H1 (cell line): ENCODE measurements at regions not wholly inside any gene's neighbourhood (a gene's known extent, or its start where the extent isn't known, plus 50 kb on each side); places are given as distances from the start of the nearest gene placed in this dataset.
A peak's percentile ranks its signal among the peaks of the same experiment; 100 is the strongest.

ENCODE experiments used
- CTCF ChIA-PET: fragments of 300-600 bp; sonication (Branson Sonifier 250); formaldehyde crosslinking; loops from one replicate; lab custom pipeline; 2021; ENCODE audit not compliant: partially characterized antibody; lab: Charles Lee
- POLR2A ChIA-PET: fragments of 300-600 bp; sonication (Branson Sonifier 250); formaldehyde crosslinking; loops from one replicate; lab custom pipeline; 2021; ENCODE audit warnings: inconsistent platforms; ENCODE audit not compliant: partially characterized antibody; lab: Charles Lee
- DNase-seq, 2 experiments: peaks; one replicate each; pipeline versions ENCODE4 v3.0.0 to v3.0.0-alpha.2; 2010 to 2022; ENCODE audit warnings: low spot score in 2 of 2, low read depth in 1 of 2, mixed read lengths in 1 of 2
- FAIRE-seq: peaks from 2 replicates; lab custom pipeline; 2011; peaks lifted over from hg19 to GRCh38; lab: Jason Lieb, UNC
- H2AFZ ChIP-seq: 2 replicates; pipeline ENCODE4 v1.8.1; 2012; ENCODE audit warnings: low read length, inconsistent platforms
- H2AK5ac ChIP-seq: 2 replicates; pipeline ENCODE4 v1.6.1; 2013; ENCODE audit warnings: low read depth, low read length
- H2BK120ac ChIP-seq: replicated peaks from 2 replicates; pipeline ENCODE3; 2013; ENCODE audit warnings: low read depth, low read length, inconsistent platforms
- H2BK12ac ChIP-seq: 2 replicates; pipeline ENCODE4 v1.6.1; 2013; ENCODE audit warnings: low read depth, low read length
- H2BK15ac ChIP-seq: 2 replicates; pipeline ENCODE4 v1.6.1; 2013; ENCODE audit warnings: low read length
- H2BK20ac ChIP-seq: 2 replicates; pipeline ENCODE4 v1.6.1; 2013; ENCODE audit warnings: low read length
- H2BK5ac ChIP-seq: 2 replicates; pipeline ENCODE4 v1.6.1; 2013; ENCODE audit warnings: low read depth, low read length
- H3K14ac ChIP-seq: 2 replicates; pipeline ENCODE4 v1.6.1; 2013; ENCODE audit warnings: inconsistent platforms; ENCODE audit not compliant: insufficient read length
- H3K18ac ChIP-seq: 2 replicates; pipeline ENCODE4 v1.6.1; 2013; ENCODE audit warnings: low read length; ENCODE audit errors: extremely low read depth
- H3K23ac ChIP-seq: 2 replicates; pipeline ENCODE4 v1.6.1; 2013; ENCODE audit warnings: inconsistent platforms; ENCODE audit not compliant: insufficient read length
- H3K23me2 ChIP-seq: 2 replicates; pipeline ENCODE4 v1.6.1; 2013; ENCODE audit warnings: low read depth, low read length
- H3K27ac ChIP-seq: 2 replicates; pipeline ENCODE4 v1.6.1; 2011; ENCODE audit warnings: low read depth, low read length, inconsistent platforms
- H3K27me3 ChIP-seq, 4 experiments: replicated peaks in 1 of 4; 1 replicate in 1 of 4; 2 replicates in 3 of 4; pipeline versions ENCODE4 v1.6.1 to v1.8.1; 2011 to 2013; ENCODE audit warnings: low read length in 3 of 4, mild to moderate bottlenecking in 3 of 4, inconsistent platforms in 2 of 4, mixed read lengths in 2 of 4, moderate library complexity in 1 of 4; ENCODE audit not compliant: control insufficient read depth in 3 of 4, insufficient read depth in 3 of 4; ENCODE audit errors: extremely low read depth in 1 of 4
- H3K36me3 ChIP-seq, 4 experiments: 2 replicates each; pipeline versions ENCODE4 v1.6.1 to v1.8.1; 2011 to 2013; ENCODE audit warnings: mild to moderate bottlenecking in 4 of 4, low read length in 3 of 4, moderate library complexity in 2 of 4, control low read depth in 1 of 4, inconsistent platforms in 1 of 4; ENCODE audit not compliant: insufficient read depth in 4 of 4, control insufficient read depth in 2 of 4
- H3K4ac ChIP-seq: replicated peaks from 2 replicates; pipeline ENCODE3; 2013; ENCODE audit warnings: low read length, low read depth, mixed read lengths, inconsistent platforms; ENCODE audit not compliant: insufficient read length
- H3K4me1 ChIP-seq, 4 experiments: replicated peaks in 1 of 4; 1 replicate in 1 of 4; 2 replicates in 3 of 4; pipeline versions ENCODE4 v1.6.1 to v1.8.1; 2011 to 2013; ENCODE audit warnings: low read length in 3 of 4, inconsistent platforms in 2 of 4, mixed read lengths in 1 of 4; ENCODE audit not compliant: insufficient read depth in 4 of 4, control insufficient read depth in 3 of 4
- H3K4me2 ChIP-seq, 2 experiments: 2 replicates each; pipeline versions ENCODE4 v1.6.1 to v1.8.1; 2011 to 2013; ENCODE audit warnings: low read depth in 2 of 2, low read length in 2 of 2, control low read depth in 1 of 2, inconsistent platforms in 1 of 2, mild to moderate bottlenecking in 1 of 2; ENCODE audit not compliant: insufficient read depth in 1 of 2
- H3K4me3 ChIP-seq, 4 experiments: fragments of 200-600, 300-600 bp in 1 of 4; sonication (generic), shearing (Covaris generic), sonication (Bioruptor Twin) in 1 of 4; 2 replicates each; pipeline versions ENCODE4 v1.5.1 to v1.8.1; 2011 to 2016; ENCODE audit warnings: low read length in 4 of 4, low read depth in 3 of 4, control low read depth in 2 of 4, inconsistent platforms in 2 of 4, mild to moderate bottlenecking in 2 of 4, mixed read lengths in 1 of 4, moderate library complexity in 1 of 4; ENCODE audit not compliant: insufficient read depth in 2 of 4; ENCODE audit errors: extremely low read depth in 1 of 4
- H3K56ac ChIP-seq: replicated peaks from 2 replicates; pipeline ENCODE3; 2013; ENCODE audit warnings: low read depth, mild to moderate bottlenecking, mixed read lengths, low read length, inconsistent platforms; ENCODE audit not compliant: insufficient read length
- H3K79me1 ChIP-seq: 2 replicates; pipeline ENCODE4 v1.6.1; 2013; ENCODE audit warnings: low read depth, low read length, control low read depth
- H3K79me2 ChIP-seq, 2 experiments: 2 replicates each; pipeline versions ENCODE4 v1.6.1 to v1.8.1; 2012 to 2013; ENCODE audit warnings: low read length in 2 of 2, mild to moderate bottlenecking in 2 of 2, inconsistent platforms in 1 of 2; ENCODE audit not compliant: insufficient read depth in 2 of 2, control insufficient read depth in 1 of 2
- H3K9ac ChIP-seq, 4 experiments: replicated peaks in 1 of 4; 1 replicate in 1 of 4; 2 replicates in 3 of 4; pipeline versions ENCODE4 v1.6.1 to v1.8.1; 2011 to 2013; ENCODE audit warnings: low read depth in 3 of 4, low read length in 3 of 4, control low read depth in 2 of 4, mild to moderate bottlenecking in 2 of 4, moderate library complexity in 2 of 4, inconsistent platforms in 1 of 4; ENCODE audit errors: extremely low read depth in 1 of 4
- H3K9me3 ChIP-seq, 2 experiments: 2 replicates each; pipeline versions ENCODE4 v1.6.1 to v1.8.1; 2012 to 2013; ENCODE audit warnings: mild to moderate bottlenecking in 2 of 2, moderate library complexity in 2 of 2, control low read depth in 1 of 2, inconsistent platforms in 1 of 2, low read depth in 1 of 2, low read length in 1 of 2, mixed read lengths in 1 of 2; ENCODE audit not compliant: insufficient read depth in 2 of 2
- H4K20me1 ChIP-seq, 2 experiments: replicated peaks in 1 of 2; 2 replicates each; pipeline versions ENCODE3 to v1.8.1; 2011 to 2013; ENCODE audit warnings: inconsistent platforms in 2 of 2, low read length in 2 of 2, mild to moderate bottlenecking in 1 of 2; ENCODE audit not compliant: insufficient read depth in 2 of 2, control insufficient read depth in 1 of 2
- H4K5ac ChIP-seq: 2 replicates; pipeline ENCODE4 v1.6.1; 2013; ENCODE audit warnings: low read length, low read depth, mixed read lengths, inconsistent platforms; ENCODE audit not compliant: insufficient read length
- H4K8ac ChIP-seq: 2 replicates; pipeline ENCODE4 v1.8.0; 2013; ENCODE audit warnings: mild to moderate bottlenecking, moderate library complexity, low read length, inconsistent platforms; ENCODE audit not compliant: insufficient read depth; ENCODE audit errors: extremely low read depth
- H4K91ac ChIP-seq: replicated peaks from 2 replicates; pipeline ENCODE3; 2013; ENCODE audit warnings: low read length, mixed read lengths, inconsistent platforms; ENCODE audit not compliant: insufficient read length
- CTCF ChIP-seq, 3 experiments: IDR thresholded peaks; 1 replicate in 2 of 3; 2 replicates in 1 of 3; pipeline versions ENCODE4 v1.5.1 to v1.6.1; 2011; ENCODE audit warnings: low read length in 3 of 3, mild to moderate bottlenecking in 3 of 3, inconsistent platforms in 2 of 3, low read depth in 1 of 3, moderate library complexity in 1 of 3; ENCODE audit not compliant: insufficient read depth in 1 of 3; ENCODE audit errors: control extremely low read depth in 1 of 3
- EP300 ChIP-seq, 2 experiments: IDR thresholded peaks; 1 replicate in 1 of 2; 2 replicates in 1 of 2; pipeline ENCODE4 v1.6.1; 2011 to 2012; ENCODE audit warnings: low read depth in 2 of 2, low read length in 2 of 2, mild to moderate bottlenecking in 2 of 2, borderline replicate concordance in 1 of 2, inconsistent platforms in 1 of 2, moderate library complexity in 1 of 2
- GTF2F1 ChIP-seq: IDR thresholded peaks from 2 replicates; pipeline ENCODE4 v1.6.1; 2012; ENCODE audit warnings: low read depth, low read length, improper control_type of control experiment, borderline replicate concordance
- KDM4A ChIP-seq: IDR thresholded peaks from one replicate; pipeline ENCODE4 v1.7.1; 2012; ENCODE audit warnings: low read depth, mild to moderate bottlenecking, moderate library complexity, low read length, inconsistent platforms; ENCODE audit not compliant: severe bottlenecking
- MAFK ChIP-seq: IDR thresholded peaks from 2 replicates; pipeline ENCODE4 v1.6.1; 2012; ENCODE audit warnings: low read depth, mild to moderate bottlenecking, improper control_type of control experiment, low read length
- RAD21 ChIP-seq, 2 experiments: IDR thresholded peaks in 1 of 2; conservative IDR thresholded peaks in 1 of 2; 2 replicates each; pipeline ENCODE4 v1.6.1; 2011; ENCODE audit warnings: low read depth in 2 of 2, low read length in 2 of 2, improper control_type of control experiment in 1 of 2, inconsistent platforms in 1 of 2, mild to moderate bottlenecking in 1 of 2, moderate library complexity in 1 of 2
- SIX5 ChIP-seq: IDR thresholded peaks from 2 replicates; pipeline ENCODE4 v1.6.1; 2011; ENCODE audit warnings: mild to moderate bottlenecking, low read depth, low read length
- WGBS, 2 experiments: shearing (Covaris generic) in 1 of 2; methylation state at CpG; one replicate each; pipeline versions ENCODE4 v1.1.6 to v1.1.7; 2013 to 2015; ENCODE audit warnings: low lambda C conversion rate in 2 of 2, mixed read lengths in 2 of 2, inconsistent platforms in 1 of 2, low coverage in 1 of 2, missing lambda C conversion rate in 1 of 2; ENCODE audit not compliant: insufficient replicate concordance in 2 of 2, insufficient coverage in 1 of 2, insufficient read length in 1 of 2; ENCODE audit errors: extremely low coverage in 1 of 2, missing lambda C conversion rate in 1 of 2; 5-methylcytosine and 5-hydroxymethylcytosine counted together

GRCh38 chr12:58247633-58248032 is 306.3 kb downstream of the ATP23 start:
- no peak for TF ChIP-seq EP300 (IDR thresholded peaks at IDR 0.05; ENCODE audit: borderline replicate concordance in 1 of 2, low read depth in 2 of 2, low read length in 2 of 2)
- no peak for TF ChIP-seq SIX5
- peak in 2 of 3 experiments; percentile 37 to 42; a peak in 3 of 4 replicates for TF ChIP-seq CTCF (IDR thresholded peaks at IDR 0.05; ENCODE audit: control extremely low read depth in 1 of 3, insufficient read depth in 1 of 3, low read depth in 1 of 3, low read length in 3 of 3)
- TF ChIP-seq RAD21 (IDR thresholded peaks at IDR 0.05 in 1 of 2, conservative IDR thresholded peaks at IDR 0.05 in 1 of 2; ENCODE audit: low read depth in 2 of 2, low read length in 2 of 2) = peak; percentile 42 to 54; a peak in 3 of 4 replicates
- no peak for TF ChIP-seq MAFK
- no peak for TF ChIP-seq KDM4A
- no peak for TF ChIP-seq GTF2F1
- H2BK12ac ChIP-seq = no peak overlapping the region
- DNase-seq = peak in 1 of 2 experiments; percentile 7
- no peak for FAIRE-seq
- no peaks in the 10 kb centered on the region; a peak in 2 of 7 replicates for H3K4me1 ChIP-seq
- no peak overlapping the region for H2AFZ ChIP-seq
- no peak overlapping the region for H4K5ac ChIP-seq
- ChIA-PET CTCF (interaction anchor here (0.8 to 2.2 kb wide), 6 partner anchors 10 to 141 kb away, joined by 3 to 8 read pairs (median 4); no protein-coding TSS in a partner anchor), POLR2A (no interaction called here)
- no peak overlapping the region for H3K18ac ChIP-seq
- H3K9me3 ChIP-seq = no peaks in the 10 kb centered on the region
- H3K4me2 ChIP-seq = no peak overlapping the region
- H2BK15ac ChIP-seq = no peak overlapping the region
- H4K20me1 ChIP-seq = no peaks in the 10 kb centered on the region
- H3K79me2 ChIP-seq = no peaks in the 10 kb centered on the region
- H2BK120ac ChIP-seq = no peak overlapping the region
- no peaks in the 10 kb centered on the region for H3K36me3 ChIP-seq
- H3K79me1 ChIP-seq = no peaks in the 10 kb centered on the region
- no peak overlapping the region for H2BK20ac ChIP-seq
- H3K27me3 ChIP-seq = no peaks in the 10 kb centered on the region
- H3K27ac ChIP-seq = no peak overlapping the region
- no peak overlapping the region for H3K23ac ChIP-seq
- H3K56ac ChIP-seq = no peak overlapping the region
- no peak overlapping the region for H3K4me3 ChIP-seq
- no peak overlapping the region for H2BK5ac ChIP-seq
- no peak overlapping the region for H2AK5ac ChIP-seq
- H3K4ac ChIP-seq = no peak overlapping the region
- WGBS, 2 experiments = 84% methylated on average over 4 of the region's 4 CpGs; no CpG with 5 or more reads in 1 of the 2 experiments
- no peak overlapping the region for H4K91ac ChIP-seq
- no peak overlapping the region for H3K9ac ChIP-seq
- H4K8ac ChIP-seq = no peak overlapping the region
- H3K14ac ChIP-seq = no peak overlapping the region
- no peaks in the 10 kb centered on the region; the same call in 1 of the 2 replicates for H3K23me2 ChIP-seq
